ENCODE measurements at regions not wholly inside any gene's neighbourhood (a gene's known extent, or its start where the extent isn't known, plus 50 kb on each side); places are given as distances from the start of the nearest gene placed in this dataset.

- Mint-ChIP-seq H3K27me3 (peaks cover 13% of the 10 kb centered on the region), H3K4me3 (ENCODE audit: low read depth) (no peak overlapping the region), H3K4me1 (ENCODE audit: low read depth) (no peaks in the 10 kb centered on the region), H3K9me3 (ENCODE audit: low read depth) (no peaks in the 10 kb centered on the region), H3K27ac (no peak overlapping the region), H3K36me3 (ENCODE audit: insufficient read depth) (no peaks in the 10 kb centered on the region)
- TF ChIP-seq, protein P1, sequence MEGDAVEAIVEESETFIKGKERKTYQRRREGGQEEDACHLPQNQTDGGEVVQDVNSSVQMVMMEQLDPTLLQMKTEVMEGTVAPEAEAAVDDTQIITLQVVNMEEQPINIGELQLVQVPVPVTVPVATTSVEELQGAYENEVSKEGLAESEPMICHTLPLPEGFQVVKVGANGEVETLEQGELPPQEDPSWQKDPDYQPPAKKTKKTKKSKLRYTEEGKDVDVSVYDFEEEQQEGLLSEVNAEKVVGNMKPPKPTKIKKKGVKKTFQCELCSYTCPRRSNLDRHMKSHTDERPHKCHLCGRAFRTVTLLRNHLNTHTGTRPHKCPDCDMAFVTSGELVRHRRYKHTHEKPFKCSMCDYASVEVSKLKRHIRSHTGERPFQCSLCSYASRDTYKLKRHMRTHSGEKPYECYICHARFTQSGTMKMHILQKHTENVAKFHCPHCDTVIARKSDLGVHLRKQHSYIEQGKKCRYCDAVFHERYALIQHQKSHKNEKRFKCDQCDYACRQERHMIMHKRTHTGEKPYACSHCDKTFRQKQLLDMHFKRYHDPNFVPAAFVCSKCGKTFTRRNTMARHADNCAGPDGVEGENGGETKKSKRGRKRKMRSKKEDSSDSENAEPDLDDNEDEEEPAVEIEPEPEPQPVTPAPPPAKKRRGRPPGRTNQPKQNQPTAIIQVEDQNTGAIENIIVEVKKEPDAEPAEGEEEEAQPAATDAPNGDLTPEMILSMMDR (IDR thresholded peaks at IDR 0.05; ENCODE audit: unreplicated experiment) = no peak
- DNase-seq (ENCODE audit: low spot score, unreplicated experiment) = no peak
Observed at GRCh38 chr9:134561427-134562145, 80.0 kb upstream of the COL5A1 start.

GRCh38 chr9:134562146-134562849, 79.3 kb upstream of the COL5A1 start:
- no peaks in the 10 kb centered on the region for H3K4me1 Mint-ChIP-seq (ENCODE audit: low read depth)
- H3K4me3 Mint-ChIP-seq (ENCODE audit: low read depth) = no peak overlapping the region
- DNase-seq (ENCODE audit: low spot score, unreplicated experiment) = no peak
- H3K36me3 Mint-ChIP-seq (ENCODE audit: insufficient read depth) = no peaks in the 10 kb centered on the region
- H3K9me3 Mint-ChIP-seq (ENCODE audit: low read depth) = no peaks in the 10 kb centered on the region
- H3K27me3 Mint-ChIP-seq = peaks cover 9% of the 10 kb centered on the region
- H3K27ac Mint-ChIP-seq = no peak overlapping the region
- TF ChIP-seq, protein P1 (IDR thresholded peaks at IDR 0.05; ENCODE audit: unreplicated experiment) = no peak

- Mint-ChIP-seq H3K27ac (no peak overlapping the region), H3K27me3 (peaks cover 7% of the 10 kb centered on the region), H3K36me3 (ENCODE audit: insufficient read depth) (no peaks in the 10 kb centered on the region), H3K9me3 (ENCODE audit: low read depth) (no peaks in the 10 kb centered on the region), H3K4me3 (ENCODE audit: low read depth) (no peak overlapping the region), H3K4me1 (ENCODE audit: low read depth) (no peaks in the 10 kb centered on the region)
- TF ChIP-seq, protein P1 (IDR thresholded peaks at IDR 0.05; ENCODE audit: unreplicated experiment) = no peak
- no peak for DNase-seq (ENCODE audit: low spot score, unreplicated experiment)
Observed at GRCh38 chr9:134563397-134563796, 78.2 kb upstream of the COL5A1 start.

- no peaks in the 10 kb centered on the region for H3K4me1 Mint-ChIP-seq (ENCODE audit: low read depth)
- no peaks in the 10 kb centered on the region for H3K36me3 Mint-ChIP-seq (ENCODE audit: insufficient read depth)
- DNase-seq (ENCODE audit: low spot score, unreplicated experiment) = no peak
- TF ChIP-seq, protein P1 (IDR thresholded peaks at IDR 0.05; ENCODE audit: unreplicated experiment) = no peak
- H3K9me3 Mint-ChIP-seq (ENCODE audit: low read depth) = no peaks in the 10 kb centered on the region
- no peak overlapping the region for H3K4me3 Mint-ChIP-seq (ENCODE audit: low read depth)
- H3K27ac Mint-ChIP-seq = no peak overlapping the region
- H3K27me3 Mint-ChIP-seq = peaks cover 7% of the 10 kb centered on the region
Observed at GRCh38 chr9:134564431-134565170, 77.0 kb upstream of the COL5A1 start.

- Mint-ChIP-seq H3K27me3 (peaks cover 5% of the 10 kb centered on the region), H3K36me3 (ENCODE audit: insufficient read depth) (no peaks in the 10 kb centered on the region), H3K4me3 (ENCODE audit: low read depth) (no peak overlapping the region), H3K9me3 (ENCODE audit: low read depth) (no peaks in the 10 kb centered on the region), H3K4me1 (ENCODE audit: low read depth) (no peaks in the 10 kb centered on the region), H3K27ac (no peak overlapping the region)
- no peak for DNase-seq (ENCODE audit: low spot score, unreplicated experiment)
- TF ChIP-seq, protein P1 (IDR thresholded peaks at IDR 0.05; ENCODE audit: unreplicated experiment) = no peak
Observed at GRCh38 chr9:134565316-134565915, 76.2 kb upstream of the COL5A1 start.
